Non-pigmented ciliary epithelial cell (primary cell): ENCODE measurements at regions not wholly inside any gene's neighbourhood (a gene's known extent, or its start where the extent isn't known, plus 50 kb on each side); places are given as distances from the start of the nearest gene placed in this dataset.

Experiments used
- DNase-seq: peaks from one replicate; pipeline ENCODE4 v3.0.0-alpha.2; 2010; ENCODE audit warnings: low read depth

DNA sequence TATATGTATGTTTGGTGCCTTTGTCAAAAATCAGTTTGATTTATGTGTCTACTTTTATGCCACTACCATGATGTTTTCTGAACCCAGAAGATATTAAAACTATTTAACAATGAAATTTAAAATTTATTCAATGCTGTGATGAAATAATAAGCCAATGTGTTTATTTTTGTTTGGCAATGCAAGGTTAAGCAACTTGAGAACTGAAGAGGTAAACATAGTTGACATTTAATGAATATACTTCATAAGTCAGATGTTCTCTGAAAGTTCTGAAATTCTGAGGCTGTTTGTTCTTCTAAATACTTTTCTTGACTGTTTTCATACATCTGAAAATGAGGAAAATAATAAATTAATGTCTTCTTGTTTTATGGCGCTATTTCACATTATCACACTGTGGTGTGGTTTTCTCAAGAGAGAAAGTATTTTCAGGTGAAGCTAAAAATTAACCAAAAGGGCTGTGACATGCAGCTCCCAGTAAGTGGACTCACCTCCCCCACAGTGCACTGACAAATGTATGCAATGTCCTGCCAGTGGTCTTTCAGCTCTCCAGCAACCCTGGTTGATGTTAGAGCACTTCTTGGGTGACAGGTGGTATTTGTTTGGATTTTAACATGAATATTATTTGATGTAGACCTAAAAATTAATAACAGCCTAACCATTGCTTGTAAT is 863.6 kb upstream of the SALL3 start:
- DNase-seq = no peak

DNA sequence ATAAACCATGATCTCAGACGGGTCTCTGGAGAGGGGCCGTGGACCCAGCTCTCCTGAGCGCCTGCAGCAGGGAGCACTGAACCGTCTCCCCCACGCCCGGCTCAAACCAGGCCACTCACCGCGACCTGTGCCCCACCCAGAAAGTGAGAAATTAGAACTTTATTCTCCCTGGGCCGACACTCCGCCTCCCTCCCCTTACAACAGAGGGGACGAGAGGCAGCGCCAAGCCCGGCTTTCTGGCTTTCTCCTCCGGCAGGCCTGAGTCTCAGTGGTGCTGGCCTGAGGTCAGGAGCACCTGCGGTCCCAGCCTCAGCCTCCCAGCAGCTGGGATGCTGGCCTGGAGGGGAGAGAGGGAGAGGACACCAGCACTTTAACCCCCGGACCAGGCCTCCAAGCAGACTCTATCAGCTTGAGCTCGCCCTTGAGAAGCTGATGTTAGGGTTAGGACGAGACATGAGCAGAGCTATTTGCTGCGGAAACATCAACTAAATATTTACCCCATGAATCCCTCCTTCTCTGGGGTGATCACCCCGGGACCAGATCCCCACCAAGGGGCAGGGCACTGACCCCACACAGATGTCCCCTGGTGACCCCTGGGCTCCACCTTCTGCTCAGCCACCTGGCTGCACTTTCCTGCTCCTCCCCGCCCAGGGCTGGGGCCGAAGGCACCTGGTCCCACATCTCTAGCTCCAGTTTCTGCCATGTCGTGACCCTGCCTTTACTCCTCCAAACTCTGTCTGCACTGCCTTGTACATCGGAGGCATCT is 856.3 kb upstream of the SALL3 start:
- DNase-seq = no peak

DNA sequence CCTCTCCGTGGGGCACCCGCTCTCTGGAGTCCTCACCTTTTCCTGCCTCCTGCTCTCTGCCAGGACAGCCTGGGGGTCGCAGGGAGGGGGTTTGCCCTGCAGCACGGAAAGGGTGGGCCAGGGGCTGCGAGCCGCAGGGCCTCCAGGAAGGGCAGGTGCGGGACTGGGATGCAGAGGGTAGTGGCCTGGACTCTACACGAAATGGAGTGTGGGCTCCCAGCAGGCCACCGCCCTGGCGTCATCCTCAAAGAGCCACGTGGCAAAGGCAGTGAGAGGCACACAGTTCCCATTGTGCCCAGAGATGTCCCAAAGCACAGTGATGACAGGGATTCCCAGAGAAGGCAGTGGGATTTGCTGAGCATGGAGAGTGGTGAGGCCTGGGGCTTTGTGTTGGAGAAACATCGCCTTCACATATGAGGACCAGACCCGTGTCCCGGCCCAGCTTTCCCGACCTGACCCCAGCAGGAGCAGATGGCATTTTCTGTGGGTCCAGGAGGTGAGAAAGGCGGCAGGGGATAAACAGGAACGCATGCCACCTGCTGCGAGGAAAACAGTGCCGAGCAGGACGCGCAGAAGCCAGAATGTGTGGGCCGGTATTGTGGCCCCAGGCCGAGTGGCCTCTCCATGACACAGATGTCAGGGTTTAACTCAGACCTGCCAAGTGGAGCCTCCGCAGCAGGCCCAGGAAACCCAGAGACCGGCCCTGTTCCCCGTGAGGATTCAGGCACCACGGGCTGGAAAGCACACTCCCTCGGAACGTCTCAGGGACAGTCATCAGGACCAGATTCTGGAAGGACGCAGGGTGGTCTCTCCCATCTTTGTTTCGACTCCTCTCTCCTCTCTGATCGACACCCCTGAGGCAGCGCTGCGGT is 855.5 kb upstream of the SALL3 start:
- no peak for DNase-seq

DNA sequence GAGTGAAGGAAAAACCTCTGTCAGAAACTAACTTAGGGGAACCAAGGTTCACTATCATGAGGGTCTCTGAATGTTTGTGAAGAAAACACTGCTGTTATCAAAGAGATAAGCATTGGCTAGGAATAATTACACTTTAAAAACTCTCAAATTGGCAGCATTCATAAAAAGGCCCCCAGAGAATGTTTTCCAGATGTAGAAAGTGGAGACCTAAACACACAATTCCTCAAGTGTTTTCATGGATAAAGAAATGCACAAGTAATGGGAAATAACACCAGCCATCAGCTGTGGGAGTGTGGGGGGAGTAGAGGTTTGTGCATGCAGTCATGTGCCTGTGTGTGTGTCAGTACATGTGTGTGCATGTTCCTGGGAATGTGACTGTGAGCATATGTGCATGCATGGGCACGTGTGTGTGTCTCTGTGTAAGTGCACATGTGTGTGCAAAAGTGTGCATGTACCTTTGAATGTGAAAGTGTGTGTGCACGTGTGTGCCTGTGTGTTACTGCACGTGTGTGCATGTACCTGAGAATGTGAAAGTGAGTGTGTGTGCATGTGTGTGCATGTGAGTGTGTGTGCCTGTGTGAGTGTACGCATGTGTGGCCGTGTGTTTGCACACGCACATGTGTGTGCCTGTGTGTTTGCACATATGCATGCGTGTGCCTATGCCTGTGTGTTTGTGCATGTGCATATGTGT is 854.3 kb upstream of the SALL3 start:
- no peak for DNase-seq

DNA sequence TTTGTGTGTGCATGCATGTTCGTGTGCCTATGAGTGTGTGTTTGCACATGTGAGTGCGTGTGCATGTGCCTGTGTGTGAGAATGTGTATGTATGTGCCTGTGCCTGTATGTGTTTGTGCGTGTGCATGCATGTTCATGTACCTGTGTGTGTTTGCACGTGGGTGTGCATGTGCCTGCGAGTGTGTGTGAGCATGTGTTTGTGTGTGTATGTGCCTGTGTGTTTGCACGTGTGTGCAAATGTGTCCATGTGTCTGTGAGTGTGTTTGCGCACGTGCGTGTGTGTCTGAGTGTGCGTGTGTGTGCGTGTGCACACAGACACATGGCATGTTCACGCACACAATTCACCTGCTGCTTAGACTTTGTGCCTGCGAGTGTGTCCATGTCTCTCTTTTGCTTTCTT is 853.5 kb upstream of the SALL3 start:
- no peak for DNase-seq

DNA sequence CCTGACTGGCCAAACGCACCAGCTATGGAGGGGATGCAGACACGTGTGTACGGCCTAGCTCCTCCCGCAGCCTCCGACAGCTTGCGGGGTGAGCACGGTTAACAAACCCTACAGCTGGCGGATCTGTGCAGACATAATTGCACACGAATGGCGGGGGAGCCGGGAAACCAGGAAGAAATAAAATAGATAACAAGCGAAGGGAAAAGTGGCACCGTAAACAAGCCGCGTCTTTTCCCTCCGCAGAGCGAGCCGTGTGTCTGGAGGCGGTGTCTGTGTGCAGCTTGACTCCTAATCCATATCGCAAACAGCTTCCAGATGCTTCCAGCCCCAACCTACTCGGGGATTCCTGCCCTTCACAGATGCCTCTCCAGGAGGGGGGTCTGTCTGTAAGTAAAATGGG is 853.1 kb upstream of the SALL3 start:
- no peak for DNase-seq

DNA sequence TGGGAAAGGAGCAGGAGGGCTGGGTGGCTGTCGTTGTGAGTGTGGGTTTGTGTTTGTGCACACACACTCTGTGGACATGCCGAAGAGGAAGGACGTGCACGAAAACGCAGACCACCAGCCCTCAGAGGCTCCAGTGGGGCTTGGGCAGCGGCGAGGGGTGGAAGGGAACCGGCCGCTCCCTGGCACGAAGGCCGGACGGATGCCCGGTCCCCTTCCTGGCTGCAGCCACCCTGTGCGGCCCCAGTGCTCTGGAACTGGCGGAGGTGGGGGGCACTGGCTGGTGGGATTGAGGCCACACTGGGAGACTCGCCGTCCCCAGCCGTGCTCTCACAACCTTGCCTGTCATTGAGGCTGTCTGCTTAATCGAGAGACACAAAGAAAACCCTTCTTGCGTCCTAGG is 852.6 kb upstream of the SALL3 start:
- DNase-seq = no peak

DNA sequence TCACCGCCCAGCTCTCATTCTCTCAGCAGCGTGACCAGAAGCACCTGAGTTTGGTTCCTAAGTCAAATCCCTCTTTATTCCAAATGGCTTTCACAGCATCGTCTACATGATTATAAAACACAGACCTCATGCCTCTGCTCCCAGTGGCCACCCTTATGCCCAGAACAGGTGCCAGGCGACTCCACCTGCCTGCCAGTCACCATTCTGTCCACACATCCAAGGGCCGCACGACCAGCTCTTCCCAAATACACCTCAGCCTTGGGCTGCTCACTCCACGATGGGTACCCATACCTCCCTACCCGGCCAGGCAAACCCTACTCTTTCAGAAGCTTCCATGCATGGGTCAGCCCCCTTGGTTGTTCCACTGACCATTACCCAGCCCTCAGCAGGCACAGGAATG is 851.6 kb upstream of the SALL3 start:
- DNase-seq = no peak

DNA sequence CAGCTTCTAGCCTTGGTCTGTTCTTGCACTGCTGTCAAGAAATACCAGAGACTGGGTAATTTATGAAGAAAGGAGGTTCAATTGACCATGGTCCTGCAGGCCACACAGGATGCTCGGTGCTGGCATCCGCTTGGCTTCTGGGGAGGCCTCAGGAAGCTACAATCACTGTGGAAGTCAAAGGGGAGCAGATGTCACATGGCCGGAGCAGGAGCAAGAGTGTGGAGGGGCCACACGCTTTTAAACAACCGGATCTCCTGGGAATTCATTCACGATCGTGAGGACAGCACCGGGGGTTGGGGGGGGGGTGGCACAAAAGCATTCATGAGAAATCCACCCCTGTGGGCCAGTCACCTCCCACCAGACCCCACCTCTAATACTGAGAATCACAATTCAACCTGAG is 850.4 kb upstream of the SALL3 start:
- DNase-seq = no peak

DNA sequence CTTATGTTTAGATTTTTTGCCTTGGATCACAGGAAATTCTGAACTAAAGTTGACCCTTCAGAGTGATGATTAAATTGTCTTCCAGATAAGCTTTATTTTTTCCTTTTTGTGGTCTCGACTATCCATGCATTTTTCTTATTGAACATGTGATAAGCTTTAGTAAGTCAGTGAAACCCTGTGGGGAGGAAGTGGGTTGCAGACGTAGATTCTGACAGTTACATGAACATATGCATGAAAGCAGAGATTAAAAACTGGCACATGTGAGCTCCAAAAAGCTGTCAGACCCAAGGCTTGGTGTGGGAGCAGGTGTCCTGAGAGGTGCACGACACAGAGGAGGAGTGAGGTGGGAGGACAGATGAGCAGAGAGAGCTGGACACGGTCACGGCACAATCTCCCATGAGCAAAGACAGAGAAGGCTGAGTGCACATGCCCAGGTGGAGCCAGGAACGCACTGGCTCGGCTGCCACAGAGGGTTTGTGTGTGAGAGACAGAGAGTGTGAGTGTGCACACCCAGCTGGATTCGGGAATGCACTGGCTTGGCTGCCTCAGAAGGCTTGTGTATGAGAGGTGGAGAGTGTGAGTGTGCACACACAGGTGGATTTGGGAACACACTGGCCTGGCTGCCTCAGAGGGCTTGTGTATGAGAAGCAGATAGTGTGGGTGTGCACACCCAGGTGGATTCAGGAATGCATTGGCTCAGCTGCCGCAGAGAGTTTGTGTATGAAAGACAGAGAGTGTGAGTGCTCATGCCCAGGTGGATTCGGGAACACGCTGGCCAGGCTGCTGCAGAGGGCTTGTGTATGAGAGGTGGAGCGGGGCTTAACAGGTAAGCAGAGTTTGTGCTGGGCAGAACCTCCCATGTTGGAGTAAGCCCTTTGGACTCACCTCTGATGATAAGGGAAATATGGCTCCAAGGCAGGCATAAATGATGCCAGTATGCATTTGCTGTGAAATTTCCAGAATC is 849.1 kb upstream of the SALL3 start:
- no peak for DNase-seq

DNA sequence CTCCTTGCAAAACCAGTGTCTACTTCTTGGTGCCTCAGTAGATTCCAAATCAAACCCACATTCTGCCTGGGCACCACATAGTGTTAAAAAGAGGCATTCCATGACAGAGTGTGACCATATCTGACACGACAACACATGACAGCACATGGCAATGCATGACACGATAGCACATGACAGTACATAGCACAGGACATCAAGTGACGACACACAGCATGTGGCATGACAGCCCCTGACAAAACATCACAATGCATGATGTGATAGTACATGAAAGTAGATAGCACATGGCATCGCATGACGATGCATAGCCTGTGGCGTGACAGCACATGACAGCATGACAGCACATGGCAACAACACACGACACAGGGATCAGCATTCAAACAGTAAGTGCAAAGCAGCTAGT is 845.9 kb upstream of the SALL3 start:
- no peak for DNase-seq

DNA sequence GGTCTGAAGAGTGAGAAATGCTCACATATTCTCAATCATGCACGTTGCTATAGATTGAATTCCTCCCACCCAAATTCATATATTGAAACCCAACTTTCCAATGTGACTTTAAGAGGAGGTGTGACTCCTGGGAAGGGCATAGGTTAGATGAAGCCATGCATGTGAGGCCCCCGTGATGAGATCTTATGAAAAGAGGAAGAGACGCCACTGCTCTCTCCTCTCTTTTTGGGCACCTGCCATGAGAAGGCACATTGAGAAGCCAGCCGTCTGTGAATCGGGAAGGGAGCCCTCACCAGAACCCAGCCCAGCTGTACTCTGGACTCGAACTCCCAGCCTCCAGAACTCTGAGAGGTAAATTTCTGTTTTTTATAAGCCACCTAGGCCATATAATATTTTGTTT is 842.6 kb upstream of the SALL3 start:
- DNase-seq = no peak

DNA sequence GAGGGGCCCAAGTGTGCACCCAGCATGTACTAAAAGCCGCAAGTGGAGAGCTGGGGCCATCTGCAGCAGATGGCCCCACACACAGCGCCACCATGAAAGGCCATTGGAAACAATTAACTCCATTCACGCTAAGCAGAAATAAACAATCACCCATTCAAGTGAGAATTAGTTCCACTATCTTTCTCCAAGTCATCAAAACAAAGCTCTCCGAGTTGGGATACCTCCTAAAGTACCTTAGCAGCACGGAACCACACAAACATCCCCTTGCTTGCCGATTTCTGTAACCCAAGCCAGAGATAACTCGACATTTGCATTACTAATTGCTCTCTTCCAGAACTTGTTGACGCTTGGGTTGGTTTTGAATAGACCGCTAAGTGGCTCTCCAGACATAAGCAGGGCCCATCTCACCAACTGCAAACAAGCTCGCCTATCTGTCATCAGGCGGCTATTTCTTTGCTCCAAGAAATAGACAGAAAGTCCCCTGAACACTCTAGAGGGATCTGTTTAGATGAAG is 840.6 kb upstream of the SALL3 start:
- DNase-seq = no peak

DNA sequence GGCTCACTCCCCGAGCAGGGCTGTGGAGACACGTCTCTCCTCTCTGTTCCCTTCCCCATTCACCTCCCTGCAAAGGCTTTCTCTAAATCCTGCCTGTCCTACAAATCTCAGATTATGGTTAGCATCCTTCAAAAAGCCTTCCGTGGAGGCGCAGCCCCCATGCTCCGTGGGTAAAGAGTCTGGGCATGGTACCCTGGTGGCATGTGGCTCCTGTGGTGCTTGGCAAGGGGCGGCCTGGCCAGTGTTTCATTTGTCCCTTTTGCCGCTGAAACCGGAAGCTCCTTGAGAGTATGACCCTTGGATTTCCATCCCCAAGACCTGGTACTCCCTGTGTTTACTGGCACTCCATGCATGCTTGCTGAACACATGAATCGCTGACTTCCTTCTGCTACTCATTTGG is 839.3 kb upstream of the SALL3 start:
- DNase-seq = no peak

DNA sequence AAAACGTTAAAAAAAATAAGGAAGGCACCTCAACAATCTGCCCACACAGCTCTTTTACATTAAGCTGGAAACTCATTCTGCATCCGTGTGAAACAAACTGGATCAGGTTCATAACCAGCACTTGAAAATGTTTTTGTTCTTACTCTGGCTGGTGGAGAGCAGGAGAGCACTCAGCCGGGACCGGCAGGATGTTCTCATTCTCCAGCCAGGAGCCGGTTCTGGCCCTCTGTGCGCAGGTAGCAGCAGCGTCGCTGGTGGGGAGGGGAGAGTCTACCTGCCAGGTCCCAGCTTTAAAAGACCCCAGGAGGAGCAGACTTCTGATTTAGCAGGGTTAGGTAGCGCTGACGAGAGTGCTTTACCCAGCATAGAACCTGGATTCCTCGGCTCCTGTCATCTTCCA is 834.9 kb upstream of the SALL3 start:
- no peak for DNase-seq

DNA sequence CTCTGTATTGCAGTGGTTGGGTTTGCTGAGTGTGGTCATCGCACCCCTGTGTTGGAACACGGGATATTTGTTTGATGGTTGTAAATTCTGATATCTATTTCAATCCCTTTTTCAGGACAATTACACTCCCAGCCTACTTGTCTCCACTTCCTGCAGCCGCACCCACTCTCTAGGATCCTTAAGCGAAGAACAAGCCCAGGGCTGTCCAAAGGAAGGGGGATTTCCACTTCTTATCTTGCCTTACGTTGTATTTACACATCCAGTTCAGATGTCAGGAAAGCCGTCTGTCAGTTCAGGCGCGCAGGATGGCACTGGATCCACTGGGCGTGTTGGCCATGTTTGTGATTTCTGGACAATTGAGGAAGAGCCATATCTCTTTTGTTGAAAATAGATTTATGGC is 834.5 kb upstream of the SALL3 start:
- no peak for DNase-seq

DNA sequence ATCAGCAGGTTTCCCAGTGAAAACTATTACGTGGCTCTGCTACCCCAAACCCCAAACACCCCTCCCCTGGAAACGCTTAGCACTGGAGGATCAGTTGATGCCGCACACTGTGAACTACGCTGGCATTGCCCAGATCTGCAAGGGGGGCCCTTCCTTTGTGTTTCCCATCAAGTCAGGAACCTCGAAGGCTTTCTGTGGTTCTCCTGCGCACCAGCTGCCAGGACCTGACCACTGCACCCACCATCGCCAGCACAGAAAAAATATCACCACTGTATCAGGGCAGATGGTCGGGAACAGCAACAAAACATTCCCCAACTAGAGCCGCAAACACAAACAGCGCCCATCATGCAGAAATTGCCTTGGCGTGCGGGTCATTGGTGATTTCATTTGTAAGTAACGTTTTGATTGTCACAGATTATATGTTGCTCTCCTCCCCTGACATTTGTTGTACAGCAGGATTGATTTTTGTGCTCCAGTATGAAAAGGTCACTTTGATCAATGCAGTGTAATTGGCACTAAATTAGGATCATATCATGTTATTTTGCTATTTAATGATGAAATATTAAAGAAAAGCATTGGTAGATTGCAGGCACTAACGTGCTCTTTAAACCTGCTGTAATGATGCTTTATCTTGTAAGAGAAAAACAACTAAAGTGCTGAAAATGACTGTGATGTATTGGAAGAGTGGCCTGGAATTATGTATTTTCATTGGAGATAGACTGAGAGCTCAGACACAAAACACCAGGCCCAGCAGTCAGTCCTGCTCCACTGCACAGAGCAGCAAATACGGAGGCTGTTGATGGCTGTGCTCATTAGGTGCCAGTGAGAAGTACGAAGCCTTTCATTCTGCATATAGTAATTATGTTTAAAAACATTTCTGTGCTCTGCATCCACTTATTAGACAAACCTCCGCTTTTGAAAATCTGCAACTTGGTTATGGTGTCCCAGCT is 833.2 kb upstream of the SALL3 start:
- no peak for DNase-seq

DNA sequence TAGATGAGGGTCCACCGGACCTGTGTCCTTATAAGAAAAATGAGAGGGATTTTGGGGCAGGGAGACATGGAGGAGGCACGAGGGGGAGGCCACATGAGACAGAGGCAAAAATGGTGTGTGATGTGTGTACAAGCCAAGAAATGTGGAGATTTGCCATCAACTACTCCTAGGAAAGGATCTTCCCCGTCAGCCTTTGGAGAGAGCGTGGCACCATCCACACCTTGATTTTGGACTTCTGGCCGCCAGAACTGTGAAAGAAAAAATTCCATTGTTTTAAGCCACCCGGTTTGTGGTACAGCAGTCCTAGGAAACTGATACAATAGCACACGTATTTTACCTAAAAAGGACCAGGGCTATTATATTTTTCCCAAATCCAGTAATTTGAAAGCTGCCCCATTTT is 829.0 kb upstream of the SALL3 start:
- no peak for DNase-seq

DNA sequence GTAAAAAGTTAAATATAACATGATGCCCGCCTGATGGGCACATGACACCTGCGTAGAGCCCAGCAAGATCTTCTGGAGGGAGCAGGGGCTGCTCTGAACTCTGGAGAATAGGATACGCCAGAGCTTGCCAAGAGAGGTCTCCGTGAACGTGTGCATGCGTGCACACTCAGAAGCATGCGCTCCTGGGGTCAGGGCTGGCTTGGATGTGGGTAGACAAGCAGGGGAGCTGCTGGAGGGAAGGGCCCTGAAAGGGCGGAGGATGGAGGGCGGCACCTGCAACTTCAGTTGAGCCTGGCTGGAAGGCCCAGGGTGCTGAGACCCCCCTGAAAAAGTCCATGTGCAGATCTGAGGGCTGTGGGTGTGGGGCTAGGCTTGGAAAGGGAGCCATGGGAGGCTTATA is 828.4 kb upstream of the SALL3 start:
- DNase-seq = no peak
